Neural cell (in vitro differentiated cells): ENCODE measurements at regions not wholly inside any gene's neighbourhood (a gene's known extent, or its start where the extent isn't known, plus 50 kb on each side); places are given as distances from the start of the nearest gene placed in this dataset.
"Not testable (repeated sequence)": the region's sequence is repeated elsewhere in the genome, so short reads cannot be mapped to it uniquely, and the experiment has no call there.

Experiments used
- H2AFZ ChIP-seq: fragments of 200-600, 300-800 bp; sonication (generic), shearing (Covaris generic); 2 replicates; pipeline ENCODE4 v1.6.0; 2014; ENCODE audit warnings: low read depth, mild to moderate bottlenecking, antibody characterized with exemption, low read length, moderate library complexity
- H3F3A ChIP-seq: fragments of 200-600 bp; shearing (Covaris generic); 2 replicates; pipeline ENCODE4 v1.6.1; 2016; ENCODE audit warnings: mild to moderate bottlenecking, moderate library complexity, mixed read lengths, antibody characterized with exemption, low read length; ENCODE audit not compliant: insufficient read depth, poor library complexity, severe bottlenecking
- H3K27ac ChIP-seq: fragments of 200-600, 300-800 bp; sonication (generic), shearing (Covaris generic); 2 replicates; pipeline ENCODE4 v1.5.1; 2014; ENCODE audit warnings: mild to moderate bottlenecking, low read length, moderate library complexity
- H3K27me3 ChIP-seq: fragments of 300-800, 200-600 bp; sonication (generic), shearing (Covaris generic); 2 replicates; pipeline ENCODE4 v1.6.0; 2014; ENCODE audit warnings: mild to moderate bottlenecking, low read depth, low read length, moderate library complexity; ENCODE audit not compliant: insufficient read depth
- H3K36me3 ChIP-seq: fragments of 300-800, 200-600 bp; sonication (generic), shearing (Covaris generic); 2 replicates; pipeline ENCODE4 v1.5.1; 2014; ENCODE audit warnings: mild to moderate bottlenecking, antibody characterized with exemption, low read length, moderate library complexity; ENCODE audit not compliant: insufficient read depth
- H3K4me2 ChIP-seq: fragments of 300-800, 200-600 bp; sonication (generic), shearing (Covaris generic); 2 replicates; pipeline ENCODE4 v1.6.0; 2014; ENCODE audit warnings: mild to moderate bottlenecking, low read length
- H3K4me3 ChIP-seq: fragments of 300-800, 200-600 bp; sonication (generic), shearing (Covaris generic); 2 replicates; pipeline ENCODE4 v1.5.1; 2014; ENCODE audit warnings: mild to moderate bottlenecking, low read length, moderate library complexity
- H3K79me2 ChIP-seq: fragments of 200-600 bp; shearing (Covaris generic); replicated peaks from 2 replicates; pipeline ENCODE4 v1.6.0; 2014; ENCODE audit warnings: mild to moderate bottlenecking, low read length, moderate library complexity; ENCODE audit not compliant: insufficient read depth
- H3K9ac ChIP-seq: fragments of 300-800, 200-600 bp; sonication (generic), shearing (Covaris generic); 2 replicates; pipeline ENCODE4 v1.6.1; 2016; ENCODE audit warnings: mild to moderate bottlenecking, low read length, mixed read lengths
- H3K9me2 ChIP-seq: fragments of 200-600 bp; shearing (Covaris generic); 2 replicates; pipeline ENCODE4 v1.6.1; 2016; ENCODE audit warnings: mild to moderate bottlenecking, low read length, mixed read lengths; ENCODE audit not compliant: insufficient read depth
- H3K9me3 ChIP-seq: fragments of 200-600, 300-800 bp; sonication (generic), shearing (Covaris generic); 2 replicates; pipeline ENCODE4 v1.6.1; 2016; ENCODE audit warnings: mild to moderate bottlenecking, mixed run types, low read length, moderate library complexity, mixed read lengths
- H4K20me1 ChIP-seq: fragments of 200-600 bp; shearing (Covaris generic); 2 replicates; pipeline ENCODE4 v1.6.1; 2016; ENCODE audit warnings: mild to moderate bottlenecking, mixed run types; ENCODE audit not compliant: insufficient read depth
- CTCF ChIP-seq: fragments of 450-650 bp; IDR thresholded peaks from 2 replicates; pipeline ENCODE4 v1.5.1; 2014; ENCODE audit warnings: antibody characterized with exemption, mild to moderate bottlenecking, moderate library complexity; ENCODE audit not compliant: poor library complexity, severe bottlenecking
- EP300 ChIP-seq: fragments of 450-650 bp; conservative IDR thresholded peaks from 2 replicates; pipeline ENCODE4 v1.6.1; 2014; ENCODE audit warnings: antibody characterized with exemption, mild to moderate bottlenecking, moderate library complexity; ENCODE audit not compliant: poor library complexity, severe bottlenecking
- EZH2 ChIP-seq: fragments of 200-600, 300-800 bp; shearing (Covaris generic), sonication (generic); IDR thresholded peaks from 2 replicates; pipeline ENCODE4 v1.6.1; 2014; ENCODE audit warnings: antibody characterized with exemption, low read length, borderline replicate concordance, mild to moderate bottlenecking; ENCODE audit not compliant: insufficient read depth, poor library complexity, severe bottlenecking
- MXI1 ChIP-seq: fragments of 450-650 bp; conservative IDR thresholded peaks from 2 replicates; pipeline ENCODE4 v1.6.1; 2014; ENCODE audit warnings: antibody characterized with exemption, mild to moderate bottlenecking; ENCODE audit not compliant: poor library complexity, severe bottlenecking
- POLR2AphosphoS5 ChIP-seq: IDR thresholded peaks from 2 replicates; pipeline ENCODE4 v1.6.1; 2012
- RAD21 ChIP-seq: fragments of 450-650 bp; conservative IDR thresholded peaks from 2 replicates; pipeline ENCODE4 v1.6.1; 2014; ENCODE audit warnings: antibody characterized with exemption, mild to moderate bottlenecking, moderate library complexity
- SMC3 ChIP-seq: fragments of 450-650 bp; conservative IDR thresholded peaks from 2 replicates; pipeline ENCODE4 v1.6.1; 2014; ENCODE audit warnings: antibody characterized with exemption, mild to moderate bottlenecking, moderate library complexity; ENCODE audit not compliant: poor library complexity
- TAF1 ChIP-seq: IDR thresholded peaks from 2 replicates; pipeline ENCODE4 v1.6.1; 2012; ENCODE audit warnings: low read depth
- TF ChIP-seq, protein P1 (sequence below): IDR thresholded peaks from 2 replicates; pipeline ENCODE4 v1.6.1; 2012; ENCODE audit warnings: borderline replicate concordance

DNA sequence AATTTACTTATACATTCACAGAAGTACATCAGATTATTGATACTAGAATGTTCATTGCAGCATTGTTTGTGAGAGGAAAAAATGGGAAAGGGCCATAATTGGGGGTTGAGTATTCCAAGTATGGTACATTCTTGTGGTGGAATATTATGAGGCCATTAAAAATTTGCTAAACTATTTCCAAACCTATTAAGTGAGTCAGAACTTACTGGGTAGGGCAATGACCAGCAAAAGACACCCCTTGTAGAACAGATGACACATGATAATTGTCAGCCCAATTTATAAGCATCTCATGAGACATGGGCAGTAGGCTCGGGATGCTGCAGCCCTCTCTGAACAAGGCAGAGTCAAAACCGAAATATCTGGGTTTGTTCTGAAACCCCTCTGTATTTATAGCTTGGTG is 192.6 kb upstream of the IL12B start:
- Histone ChIP-seq H2AFZ (no peak overlapping the region), H3K79me2 (no peaks in the 10 kb centered on the region), H3K36me3 (no peaks in the 10 kb centered on the region), H3K9ac (no peak overlapping the region), H3K9me2 (no peaks in the 10 kb centered on the region), H4K20me1 (no peaks in the 10 kb centered on the region), H3K27me3 (no peaks in the 10 kb centered on the region), H3F3A (no peaks in the 10 kb centered on the region), H3K4me2 (no peak overlapping the region), H3K27ac (no peak overlapping the region), H3K4me3 (no peak overlapping the region), H3K9me3 (no peaks in the 10 kb centered on the region)
- TF ChIP-seq, protein P1, sequence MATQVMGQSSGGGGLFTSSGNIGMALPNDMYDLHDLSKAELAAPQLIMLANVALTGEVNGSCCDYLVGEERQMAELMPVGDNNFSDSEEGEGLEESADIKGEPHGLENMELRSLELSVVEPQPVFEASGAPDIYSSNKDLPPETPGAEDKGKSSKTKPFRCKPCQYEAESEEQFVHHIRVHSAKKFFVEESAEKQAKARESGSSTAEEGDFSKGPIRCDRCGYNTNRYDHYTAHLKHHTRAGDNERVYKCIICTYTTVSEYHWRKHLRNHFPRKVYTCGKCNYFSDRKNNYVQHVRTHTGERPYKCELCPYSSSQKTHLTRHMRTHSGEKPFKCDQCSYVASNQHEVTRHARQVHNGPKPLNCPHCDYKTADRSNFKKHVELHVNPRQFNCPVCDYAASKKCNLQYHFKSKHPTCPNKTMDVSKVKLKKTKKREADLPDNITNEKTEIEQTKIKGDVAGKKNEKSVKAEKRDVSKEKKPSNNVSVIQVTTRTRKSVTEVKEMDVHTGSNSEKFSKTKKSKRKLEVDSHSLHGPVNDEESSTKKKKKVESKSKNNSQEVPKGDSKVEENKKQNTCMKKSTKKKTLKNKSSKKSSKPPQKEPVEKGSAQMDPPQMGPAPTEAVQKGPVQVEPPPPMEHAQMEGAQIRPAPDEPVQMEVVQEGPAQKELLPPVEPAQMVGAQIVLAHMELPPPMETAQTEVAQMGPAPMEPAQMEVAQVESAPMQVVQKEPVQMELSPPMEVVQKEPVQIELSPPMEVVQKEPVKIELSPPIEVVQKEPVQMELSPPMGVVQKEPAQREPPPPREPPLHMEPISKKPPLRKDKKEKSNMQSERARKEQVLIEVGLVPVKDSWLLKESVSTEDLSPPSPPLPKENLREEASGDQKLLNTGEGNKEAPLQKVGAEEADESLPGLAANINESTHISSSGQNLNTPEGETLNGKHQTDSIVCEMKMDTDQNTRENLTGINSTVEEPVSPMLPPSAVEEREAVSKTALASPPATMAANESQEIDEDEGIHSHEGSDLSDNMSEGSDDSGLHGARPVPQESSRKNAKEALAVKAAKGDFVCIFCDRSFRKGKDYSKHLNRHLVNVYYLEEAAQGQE = no peak
- TF ChIP-seq EP300 = no peak
- TF ChIP-seq TAF1 = no peak
- TF ChIP-seq POLR2AphosphoS5 = no peak
- no peak for TF ChIP-seq RAD21
- TF ChIP-seq EZH2 = no peak
- TF ChIP-seq SMC3 = no peak
- no peak for TF ChIP-seq CTCF
- no peak for TF ChIP-seq MXI1

DNA sequence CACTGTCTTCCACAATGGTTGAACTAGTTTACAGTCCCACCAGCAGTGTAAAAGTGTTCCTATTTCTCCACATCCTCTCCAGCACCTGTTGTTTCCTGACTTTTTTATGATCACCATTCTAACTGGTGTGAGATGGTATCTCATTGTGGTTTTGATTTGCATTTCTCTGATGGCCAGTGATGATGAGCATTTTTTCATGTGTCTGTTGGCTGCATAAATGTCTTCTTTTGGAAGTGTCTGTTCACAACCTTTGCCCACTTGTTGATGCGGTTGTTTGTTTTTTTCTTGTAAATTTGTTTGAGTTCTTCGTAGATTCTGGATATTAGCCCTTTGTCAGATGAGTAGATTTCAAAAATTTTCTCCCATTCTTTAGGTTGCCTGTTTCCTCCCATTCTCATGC is 194.0 kb upstream of the IL12B start:
- not testable (repeated sequence) for H4K20me1 ChIP-seq, H3K79me2 ChIP-seq, H3K9ac ChIP-seq, H2AFZ ChIP-seq, H3K4me3 ChIP-seq, H3K9me2 ChIP-seq, H3F3A ChIP-seq, H3K4me2 ChIP-seq, H3K27ac ChIP-seq, H3K27me3 ChIP-seq, H3K9me3 ChIP-seq, H3K36me3 ChIP-seq

DNA sequence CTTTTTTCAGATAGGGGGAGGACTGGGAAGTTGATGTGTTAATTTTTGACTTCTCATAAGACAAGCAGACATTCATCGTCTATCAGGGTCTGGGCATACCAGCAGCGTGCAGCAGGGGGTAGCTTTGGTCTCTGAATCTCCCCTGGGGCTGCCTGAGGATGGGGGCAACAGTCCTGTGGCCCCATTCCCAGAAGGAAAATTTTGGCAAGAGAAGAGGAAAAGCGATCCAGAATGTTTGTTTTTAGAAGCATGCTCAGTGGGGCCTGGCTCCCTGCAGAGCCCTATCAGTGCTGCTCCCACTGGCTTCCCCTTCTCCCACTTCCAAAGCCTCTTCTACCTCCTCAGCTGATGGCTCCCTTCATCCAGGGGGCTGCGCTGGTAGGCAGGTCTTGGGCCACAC is 194.8 kb upstream of the IL12B start:
- Histone ChIP-seq H3K4me2 (no peak overlapping the region), H3F3A (no peaks in the 10 kb centered on the region), H3K9ac (no peak overlapping the region), H3K9me2 (no peaks in the 10 kb centered on the region), H3K4me3 (no peak overlapping the region), H3K27me3 (no peaks in the 10 kb centered on the region), H3K36me3 (no peaks in the 10 kb centered on the region), H3K27ac (no peak overlapping the region), H4K20me1 (no peaks in the 10 kb centered on the region), H3K79me2 (no peaks in the 10 kb centered on the region), H3K9me3 (peaks cover 3% of the 10 kb centered on the region), H2AFZ (no peak overlapping the region)
- TF ChIP-seq POLR2AphosphoS5 = no peak
- TF ChIP-seq MXI1 = no peak
- TF ChIP-seq, protein P1 = no peak
- no peak for TF ChIP-seq TAF1
- TF ChIP-seq SMC3 = no peak
- no peak for TF ChIP-seq RAD21
- no peak for TF ChIP-seq EP300
- no peak for TF ChIP-seq CTCF
